Epithelial cell of proximal tubule (primary cell): ENCODE measurements at regions not wholly inside any gene's neighbourhood (a gene's known extent, or its start where the extent isn't known, plus 50 kb on each side); places are given as distances from the start of the nearest gene placed in this dataset.

Source experiments
- DNase-seq: peaks from one replicate; pipeline ENCODE4 v3.0.0-alpha.2; 2011; ENCODE audit warnings: low read depth
- H3K4me3 ChIP-seq: 2 replicates; pipeline ENCODE4 v1.5.1; 2011; ENCODE audit warnings: low read depth, mild to moderate bottlenecking, low read length
- CTCF ChIP-seq: conservative IDR thresholded peaks from 2 replicates; pipeline ENCODE4 v1.5.1; 2012; ENCODE audit warnings: low read depth, mild to moderate bottlenecking, low read length

- DNase-seq, result no peak
- no peak overlapping the region for H3K4me3 ChIP-seq
- TF ChIP-seq CTCF, result no peak
Observed at GRCh38 chr14:81936902-81937301, 403.2 kb upstream of the SEL1L start.

DNA sequence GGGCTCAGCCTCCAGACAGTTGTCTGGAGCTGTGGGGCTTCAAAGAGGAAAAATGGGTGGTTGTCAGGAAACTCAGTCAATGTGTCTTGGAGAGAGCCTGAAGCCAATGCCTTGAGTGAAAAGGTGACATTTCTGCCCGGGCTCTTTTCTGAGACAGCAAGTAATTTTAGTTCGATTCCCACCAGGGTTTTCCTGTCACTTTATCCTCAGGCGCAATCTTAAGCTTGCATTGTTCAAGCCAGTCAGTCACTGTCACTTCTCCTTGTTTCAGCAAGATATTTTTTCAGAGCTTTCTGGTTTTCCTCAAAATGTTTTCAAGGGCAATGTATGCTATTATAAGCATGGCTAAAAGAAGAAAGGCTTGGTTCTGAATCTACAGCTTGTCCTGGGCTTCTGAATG lies 404.7 kb upstream of the SEL1L start:
- no peak for TF ChIP-seq CTCF
- DNase-seq, result no peak
- H3K4me3 ChIP-seq, result no peak overlapping the region

GRCh38 chr14:81940651-81941050 lies 407.0 kb upstream of the SEL1L start:
- DNase-seq, result no peak
- H3K4me3 ChIP-seq, result no peak overlapping the region
- no peak for TF ChIP-seq CTCF

- DNase-seq, result no peak
- no peak for TF ChIP-seq CTCF
Observed at GRCh38 chr14:81942071-81942470, 408.4 kb upstream of the SEL1L start.

DNA sequence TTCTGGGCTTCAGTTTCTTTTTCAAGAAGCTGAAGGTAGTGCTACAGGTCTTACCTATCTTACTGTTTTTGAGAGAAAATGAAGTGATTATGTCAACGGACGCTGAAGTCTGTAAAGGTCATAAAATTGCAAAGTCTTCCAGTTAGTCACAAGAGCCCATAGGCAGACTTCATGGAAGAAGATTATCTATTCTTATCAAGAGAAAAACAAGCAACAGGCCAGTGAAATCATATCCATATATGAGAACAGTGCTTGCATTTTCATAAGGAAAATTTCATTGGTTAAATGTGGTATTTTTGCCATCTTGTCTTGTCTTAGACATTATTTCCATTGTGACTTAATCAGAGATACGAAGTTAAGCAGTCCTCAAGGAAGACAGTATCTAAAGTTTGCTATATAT lies 412.7 kb upstream of the SEL1L start:
- no peak overlapping the region for H3K4me3 ChIP-seq
- TF ChIP-seq CTCF, result no peak
- no peak for DNase-seq

More at GRCh38 chr14:81942071-81942470, 408.4 kb upstream of the SEL1L start:
- no peak overlapping the region for H3K4me3 ChIP-seq

DNA sequence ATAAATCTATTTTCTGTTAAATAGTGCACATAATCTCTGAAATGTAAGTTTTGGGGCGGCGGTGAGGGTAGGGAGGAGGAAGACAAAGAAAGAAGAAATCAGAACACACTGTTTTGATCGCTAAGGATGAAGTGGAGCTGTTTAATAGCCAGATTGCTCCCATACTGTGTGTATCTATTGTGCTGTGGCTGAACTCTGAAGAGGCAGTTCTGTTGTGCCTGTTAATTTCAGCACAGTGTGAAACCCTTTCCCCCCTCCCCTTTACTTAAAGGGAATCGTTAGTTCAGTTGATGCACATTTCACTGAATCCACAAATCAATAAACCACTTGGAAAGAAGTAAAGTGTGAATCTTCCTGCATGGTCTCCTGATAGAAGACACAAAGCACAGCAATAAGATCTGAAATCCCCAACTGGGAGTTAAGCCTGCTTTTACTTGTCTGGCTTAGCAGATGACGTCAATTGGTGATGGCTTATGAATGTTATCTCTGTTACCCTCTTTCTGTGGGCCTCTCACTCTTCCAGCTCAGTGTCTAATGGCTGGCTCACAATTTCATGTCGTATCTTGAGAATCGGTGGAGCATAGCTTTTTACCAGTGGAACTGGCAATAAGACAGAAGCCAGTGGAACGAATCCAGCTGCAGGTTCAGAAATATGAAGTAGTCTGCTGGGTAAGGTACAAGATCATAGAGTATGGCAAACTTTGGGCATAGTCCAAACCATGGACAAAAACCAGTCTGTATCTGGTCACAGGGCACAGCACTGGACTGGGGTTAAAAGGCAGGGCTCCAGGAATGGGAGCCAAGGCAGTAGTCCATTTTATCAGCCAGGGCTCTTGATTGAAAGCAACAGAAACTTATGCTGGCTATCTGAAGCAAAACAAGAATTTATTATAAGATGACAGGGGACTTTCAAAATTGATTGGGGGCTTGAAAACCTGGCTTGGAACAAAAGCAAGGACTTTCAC lies 413.5 kb upstream of the SEL1L start:
- no peak overlapping the region for H3K4me3 ChIP-seq
- no peak for DNase-seq
- TF ChIP-seq CTCF, result no peak

- no peak for TF ChIP-seq CTCF
- DNase-seq, result no peak
- H3K4me3 ChIP-seq, result no peak overlapping the region
Observed at GRCh38 chr14:81952917-81953316, 419.3 kb upstream of the SEL1L start.
